Ascending aorta (tissue), 2 donors: ENCODE measurements at regions not wholly inside any gene's neighbourhood (a gene's known extent, or its start where the extent isn't known, plus 50 kb on each side); places are given as distances from the start of the nearest gene placed in this dataset.

Experiments
- DNase-seq, 2 donors: peaks; one replicate each; pipeline ENCODE4 v3.0.0-alpha.2; 2019; ENCODE audit warnings: low spot score in 2 of 2
- H3K27ac ChIP-seq, 2 donors: fragments of 200-600 bp; sonication (generic); one replicate each; pipeline ENCODE4 v1.5.1; 2016 to 2017; ENCODE audit warnings: mild to moderate bottlenecking in 1 of 2
- H3K27me3 ChIP-seq: fragments of 200-600 bp; sonication (generic); one replicate; pipeline ENCODE4 v1.5.1; 2017
- H3K36me3 ChIP-seq, 2 donors: fragments of 200-600 bp; sonication (generic); one replicate each; pipeline ENCODE4 v1.5.1; 2016
- H3K4me1 ChIP-seq, 2 donors: fragments of 200-600 bp; sonication (generic); one replicate each; pipeline ENCODE4 v1.5.1; 2016 to 2017; ENCODE audit warnings: mild to moderate bottlenecking in 1 of 2
- H3K4me3 ChIP-seq, 2 donors: fragments of 200-600 bp; sonication (generic); one replicate each; pipeline ENCODE4 v1.5.1; 2016 to 2017; ENCODE audit warnings: mild to moderate bottlenecking in 1 of 2
- H3K9me3 ChIP-seq, 2 donors: fragments of 200-600 bp; sonication (generic); one replicate each; pipeline ENCODE4 v1.5.1; 2016
- intact Hi-C: fragments of 100-400 bp; cut with DNase I; formaldehyde crosslinking; loops from one replicate; pipeline ENCODE4 v1.15.1; 2023
- TF ChIP-seq, protein P1 (sequence below), 3 experiments: fragments of 200-600 bp in 2 of 3; fragments of 450-650 bp in 1 of 3; sonication (generic) in 2 of 3; IDR thresholded peaks; one replicate each; pipeline ENCODE4 v1.5.1; 2016 to 2019; ENCODE audit warnings: antibody characterized with exemption in 3 of 3, mild to moderate bottlenecking in 1 of 3, moderate library complexity in 1 of 3

DNA sequence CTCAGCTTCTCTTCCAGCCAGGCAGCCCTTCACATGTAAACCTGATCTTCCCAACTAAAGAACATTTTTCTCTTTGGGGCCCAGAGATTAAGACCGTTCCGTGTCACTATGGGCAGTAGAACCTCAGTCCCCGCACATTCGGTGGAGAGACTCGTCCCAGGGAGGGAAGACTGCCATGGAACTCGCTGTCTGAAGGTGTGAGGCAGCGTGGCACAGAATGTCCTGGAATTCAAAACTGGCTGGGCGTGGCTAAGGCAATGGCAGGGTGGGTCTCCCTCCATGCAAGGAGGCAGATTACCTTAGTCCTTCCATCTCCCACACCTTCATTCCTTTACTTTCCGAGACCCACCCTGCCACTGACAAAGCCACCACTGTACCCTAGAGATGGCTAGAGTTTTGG, 57.4 kb upstream of the ZNF354A start:
- Histone ChIP-seq H3K4me1 (no peaks in the 10 kb centered on the region), H3K27ac (no peak overlapping the region), H3K4me3 (no peak overlapping the region), H3K9me3 (no peaks in the 10 kb centered on the region), H3K27me3 (no peaks in the 10 kb centered on the region), H3K36me3 (no peaks in the 10 kb centered on the region)
- intact Hi-C loops: no loop called here
- peak in 1 of 2 donors; percentile 19 for DNase-seq
- TF ChIP-seq, protein P1, sequence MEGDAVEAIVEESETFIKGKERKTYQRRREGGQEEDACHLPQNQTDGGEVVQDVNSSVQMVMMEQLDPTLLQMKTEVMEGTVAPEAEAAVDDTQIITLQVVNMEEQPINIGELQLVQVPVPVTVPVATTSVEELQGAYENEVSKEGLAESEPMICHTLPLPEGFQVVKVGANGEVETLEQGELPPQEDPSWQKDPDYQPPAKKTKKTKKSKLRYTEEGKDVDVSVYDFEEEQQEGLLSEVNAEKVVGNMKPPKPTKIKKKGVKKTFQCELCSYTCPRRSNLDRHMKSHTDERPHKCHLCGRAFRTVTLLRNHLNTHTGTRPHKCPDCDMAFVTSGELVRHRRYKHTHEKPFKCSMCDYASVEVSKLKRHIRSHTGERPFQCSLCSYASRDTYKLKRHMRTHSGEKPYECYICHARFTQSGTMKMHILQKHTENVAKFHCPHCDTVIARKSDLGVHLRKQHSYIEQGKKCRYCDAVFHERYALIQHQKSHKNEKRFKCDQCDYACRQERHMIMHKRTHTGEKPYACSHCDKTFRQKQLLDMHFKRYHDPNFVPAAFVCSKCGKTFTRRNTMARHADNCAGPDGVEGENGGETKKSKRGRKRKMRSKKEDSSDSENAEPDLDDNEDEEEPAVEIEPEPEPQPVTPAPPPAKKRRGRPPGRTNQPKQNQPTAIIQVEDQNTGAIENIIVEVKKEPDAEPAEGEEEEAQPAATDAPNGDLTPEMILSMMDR (IDR thresholded peaks at IDR 0.05): no peak

GRCh38 chr5:178786859-178787499, 56.5 kb upstream of the ZNF354A start:
- TF ChIP-seq, protein P1 (IDR thresholded peaks at IDR 0.05): no peak
- intact Hi-C loops: no loop called here
- no peak overlapping the region for H3K27ac ChIP-seq
- no peaks in the 10 kb centered on the region for H3K36me3 ChIP-seq
- H3K4me1 ChIP-seq: no peaks in the 10 kb centered on the region
- no peaks in the 10 kb centered on the region for H3K27me3 ChIP-seq
- DNase-seq: no peak
- H3K4me3 ChIP-seq: no peak overlapping the region
- H3K9me3 ChIP-seq: no peaks in the 10 kb centered on the region

GRCh38 chr5:178786417-178786816, 56.0 kb upstream of the ZNF354A start:
- intact Hi-C loops: no loop called here
- TF ChIP-seq, protein P1 (IDR thresholded peaks at IDR 0.05): no peak
- H3K27me3 ChIP-seq: no peaks in the 10 kb centered on the region
- no peaks in the 10 kb centered on the region for H3K36me3 ChIP-seq
- DNase-seq: no peak
- H3K4me3 ChIP-seq: no peak overlapping the region
- H3K9me3 ChIP-seq: no peaks in the 10 kb centered on the region
- no peaks in the 10 kb centered on the region for H3K4me1 ChIP-seq
- no peak overlapping the region for H3K27ac ChIP-seq

GRCh38 chr5:178785999-178786398, 55.5 kb upstream of the ZNF354A start:
- Histone ChIP-seq H3K36me3 (no peaks in the 10 kb centered on the region), H3K4me3 (no peak overlapping the region), H3K4me1 (no peaks in the 10 kb centered on the region), H3K27me3 (no peaks in the 10 kb centered on the region), H3K9me3 (no peaks in the 10 kb centered on the region), H3K27ac (no peak overlapping the region)
- intact Hi-C loops: no loop called here
- no peak for DNase-seq
- TF ChIP-seq, protein P1 (IDR thresholded peaks at IDR 0.05): no peak

- intact Hi-C loops: no loop called here
- no peak for DNase-seq
- no peak overlapping the region for H3K27ac ChIP-seq
- H3K27me3 ChIP-seq: no peaks in the 10 kb centered on the region
- H3K4me1 ChIP-seq: no peaks in the 10 kb centered on the region
- H3K9me3 ChIP-seq: no peaks in the 10 kb centered on the region
- no peak overlapping the region for H3K4me3 ChIP-seq
- H3K36me3 ChIP-seq: no peaks in the 10 kb centered on the region
- TF ChIP-seq, protein P1 (IDR thresholded peaks at IDR 0.05): no peak
Observed at GRCh38 chr5:178784391-178784790, 53.9 kb upstream of the ZNF354A start.

- TF ChIP-seq, protein P1 (IDR thresholded peaks at IDR 0.05): no peak
- no peak overlapping the region for H3K4me3 ChIP-seq
- no peaks in the 10 kb centered on the region for H3K27me3 ChIP-seq
- H3K36me3 ChIP-seq: no peaks in the 10 kb centered on the region
- DNase-seq: no peak
- no peaks in the 10 kb centered on the region for H3K4me1 ChIP-seq
- H3K27ac ChIP-seq: no peak overlapping the region
- no peaks in the 10 kb centered on the region for H3K9me3 ChIP-seq
- intact Hi-C loops: no loop called here
Observed at GRCh38 chr5:178781936-178782335, 51.5 kb upstream of the ZNF354A start.
